Loucy (cell line): ENCODE measurements at regions not wholly inside any gene's neighbourhood (a gene's known extent, or its start where the extent isn't known, plus 50 kb on each side); places are given as distances from the start of the nearest gene placed in this dataset.

ENCODE experiments used
- H2AFZ ChIP-seq: fragments of 200-600 bp; sonication (generic); 2 replicates; pipeline ENCODE4 v1.6.0; 2016; ENCODE audit warnings: antibody characterized with exemption, mild to moderate bottlenecking, low read length, moderate library complexity
- H3F3A ChIP-seq: fragments of 200-600 bp; 2 replicates; pipeline ENCODE4 v1.6.0; 2016; ENCODE audit warnings: antibody characterized with exemption, low read depth, mild to moderate bottlenecking
- H3K27me3 ChIP-seq: fragments of 200-600 bp; sonication (generic); 2 replicates; pipeline ENCODE4 v1.6.1; 2014; ENCODE audit warnings: low read length, mild to moderate bottlenecking; ENCODE audit not compliant: insufficient read depth, poor library complexity, severe bottlenecking
- H3K36me3 ChIP-seq: fragments of 200-600 bp; sonication (generic); 2 replicates; pipeline ENCODE4 v1.6.1; 2016; ENCODE audit warnings: low read length; ENCODE audit not compliant: insufficient read depth
- H3K4me1 ChIP-seq: fragments of 200-600 bp; sonication (generic); 2 replicates; pipeline ENCODE4 v1.5.1; 2014; ENCODE audit warnings: low read length, mild to moderate bottlenecking; ENCODE audit not compliant: insufficient read depth, poor library complexity, severe bottlenecking
- H3K4me2 ChIP-seq: fragments of 200-600 bp; sonication (generic); 2 replicates; pipeline ENCODE4 v1.6.0; 2014; ENCODE audit warnings: antibody characterized with exemption, low read length, low read depth, mild to moderate bottlenecking; ENCODE audit not compliant: poor library complexity, severe bottlenecking
- H3K4me3 ChIP-seq: fragments of 200-600 bp; sonication (generic); 2 replicates; pipeline ENCODE4 v1.5.1; 2014; ENCODE audit warnings: low read length, mild to moderate bottlenecking, mixed read lengths; ENCODE audit not compliant: poor library complexity, severe bottlenecking
- H3K79me2 ChIP-seq: fragments of 200-600 bp; sonication (generic); 2 replicates; pipeline ENCODE4 v1.6.1; 2014; ENCODE audit warnings: low read length; ENCODE audit not compliant: insufficient read depth
- H3K9ac ChIP-seq: fragments of 200-600 bp; sonication (generic); 2 replicates; pipeline ENCODE4 v1.6.0; 2014; ENCODE audit warnings: mild to moderate bottlenecking, low read depth, low read length, moderate library complexity; ENCODE audit not compliant: poor library complexity, severe bottlenecking
- H3K9me2 ChIP-seq: fragments of 200-600 bp; sonication (generic); replicated peaks from 2 replicates; pipeline ENCODE4 v1.6.1; 2016; ENCODE audit warnings: low read depth, low read length, mixed read lengths
- H3K9me3 ChIP-seq: fragments of 200-600 bp; sonication (generic); 2 replicates; pipeline ENCODE4 v1.6.1; 2014; ENCODE audit warnings: mild to moderate bottlenecking, antibody characterized with exemption, low read length, low read depth; ENCODE audit not compliant: insufficient read depth
- H4K20me1 ChIP-seq: fragments of 200-600 bp; sonication (generic); 2 replicates; pipeline ENCODE4 v1.6.0; 2014; ENCODE audit warnings: antibody characterized with exemption, low read length, mild to moderate bottlenecking; ENCODE audit not compliant: insufficient read depth, poor library complexity, severe bottlenecking
- CTCF ChIP-seq: fragments of 200-600 bp; sonication (generic); conservative IDR thresholded peaks from 2 replicates; pipeline ENCODE4 v1.5.1; 2014; ENCODE audit warnings: mild to moderate bottlenecking, antibody characterized with exemption, low read length
- EZH2phosphoT487 ChIP-seq: fragments of 200-600 bp; IDR thresholded peaks from 2 replicates; pipeline ENCODE4 v1.6.1; 2018; ENCODE audit warnings: antibody characterized with exemption, mild to moderate bottlenecking, moderate library complexity, borderline replicate concordance

GRCh38 chr12:105506678-105507310 lies 176.3 kb downstream of the C12orf75 start:
- no peak overlapping the region for H2AFZ ChIP-seq

GRCh38 chr12:105507311-105508038 lies 177.0 kb downstream of the C12orf75 start:
- H3K9me3 ChIP-seq = no peaks in the 10 kb centered on the region
- no peaks in the 10 kb centered on the region for H3K4me1 ChIP-seq
- no peak overlapping the region for H3K9ac ChIP-seq
- H4K20me1 ChIP-seq = no peaks in the 10 kb centered on the region
- no peak overlapping the region for H3K4me3 ChIP-seq
- no peak overlapping the region for H2AFZ ChIP-seq
- TF ChIP-seq CTCF = no peak
- TF ChIP-seq EZH2phosphoT487 = no peak
- no peaks in the 10 kb centered on the region for H3F3A ChIP-seq
- H3K9me2 ChIP-seq = no peaks in the 10 kb centered on the region
- H3K36me3 ChIP-seq = no peaks in the 10 kb centered on the region
- no peaks in the 10 kb centered on the region for H3K79me2 ChIP-seq
- H3K4me2 ChIP-seq = no peak overlapping the region
- H3K27me3 ChIP-seq = no peaks in the 10 kb centered on the region

More at GRCh38 chr12:105506678-105507310, 176.3 kb downstream of the C12orf75 start:
- Histone ChIP-seq H3K27me3 (no peaks in the 10 kb centered on the region), H3F3A (no peaks in the 10 kb centered on the region), H3K4me1 (no peaks in the 10 kb centered on the region), H3K9ac (no peak overlapping the region), H3K9me2 (no peaks in the 10 kb centered on the region), H3K79me2 (no peaks in the 10 kb centered on the region), H3K4me2 (no peak overlapping the region), H3K36me3 (no peaks in the 10 kb centered on the region), H4K20me1 (no peaks in the 10 kb centered on the region), H3K4me3 (no peak overlapping the region), H3K9me3 (no peaks in the 10 kb centered on the region)
- TF ChIP-seq EZH2phosphoT487 (no peak), CTCF (no peak)

GRCh38 chr12:105508096-105508495 lies 177.6 kb downstream of the C12orf75 start:
- no peaks in the 10 kb centered on the region for H3K4me1 ChIP-seq
- no peaks in the 10 kb centered on the region for H3K27me3 ChIP-seq
- H3K9me3 ChIP-seq = no peaks in the 10 kb centered on the region
- no peak overlapping the region for H3K4me2 ChIP-seq
- H4K20me1 ChIP-seq = no peaks in the 10 kb centered on the region
- no peaks in the 10 kb centered on the region for H3K9me2 ChIP-seq
- no peaks in the 10 kb centered on the region for H3K79me2 ChIP-seq
- H3F3A ChIP-seq = no peaks in the 10 kb centered on the region
- H3K36me3 ChIP-seq = no peaks in the 10 kb centered on the region
- H3K9ac ChIP-seq = no peak overlapping the region
- no peak overlapping the region for H3K4me3 ChIP-seq
- H2AFZ ChIP-seq = no peak overlapping the region
- no peak for TF ChIP-seq CTCF
- TF ChIP-seq EZH2phosphoT487 = no peak
